Lung (tissue), 11 donors: ENCODE measurements at regions not wholly inside any gene's neighbourhood (a gene's known extent, or its start where the extent isn't known, plus 50 kb on each side); places are given as distances from the start of the nearest gene placed in this dataset.

ENCODE experiments used
- ATAC-seq: fragments of 200-7000 bp; cut with Tn5 transposase; one replicate; pipeline ENCODE4 v1.9.1; 2020; ENCODE audit warnings: moderate number of reproducible peaks; ENCODE audit not compliant: insufficient read depth, low FRiP score
- DNase-seq, 3 donors: peaks; one replicate each; pipeline ENCODE4 v3.0.0-alpha.2; 2013 to 2017
- H3K27ac ChIP-seq, 2 donors: one replicate each; pipeline ENCODE4 v1.5.1; 2013; ENCODE audit warnings: mild to moderate bottlenecking in 2 of 2, moderate library complexity in 2 of 2, control low read depth in 1 of 2, inconsistent platforms in 1 of 2, low read depth in 1 of 2, low read length in 1 of 2
- H3K27me3 ChIP-seq, 3 donors: one replicate each; pipeline ENCODE4 v1.5.1; 2013; ENCODE audit warnings: low read length in 2 of 3; ENCODE audit not compliant: control insufficient read depth in 3 of 3, insufficient read depth in 3 of 3
- H3K36me3 ChIP-seq, 4 donors: one replicate each; pipeline ENCODE4 v1.5.1; 2013; ENCODE audit warnings: low read length in 4 of 4, mild to moderate bottlenecking in 1 of 4, moderate library complexity in 1 of 4; ENCODE audit not compliant: control insufficient read depth in 4 of 4, insufficient read depth in 4 of 4
- H3K4me1 ChIP-seq, 5 donors: one replicate each; pipeline ENCODE4 v1.5.1; 2013; ENCODE audit warnings: low read length in 5 of 5, mild to moderate bottlenecking in 2 of 5, moderate library complexity in 1 of 5; ENCODE audit not compliant: control insufficient read depth in 5 of 5, insufficient read depth in 5 of 5
- H3K4me3 ChIP-seq: one replicate; pipeline ENCODE4 v1.5.1; 2013; ENCODE audit warnings: mild to moderate bottlenecking, control low read depth, moderate library complexity
- H3K9ac ChIP-seq, 2 donors: one replicate each; pipeline ENCODE4 v1.5.1; 2013; ENCODE audit warnings: low read length in 2 of 2, control low read depth in 1 of 2; ENCODE audit not compliant: insufficient read depth in 1 of 2
- H3K9me3 ChIP-seq, 4 donors: one replicate each; pipeline ENCODE4 v1.5.1; 2013; ENCODE audit warnings: low read length in 3 of 4, mild to moderate bottlenecking in 1 of 4, moderate library complexity in 1 of 4; ENCODE audit not compliant: control insufficient read depth in 4 of 4, insufficient read depth in 3 of 4
- CTCF ChIP-seq: IDR thresholded peaks from 2 replicates; pipeline ENCODE4 v1.5.1; 2012; ENCODE audit warnings: mild to moderate bottlenecking; ENCODE audit errors: control extremely low read depth, extremely low read depth
- WGBS, 2 donors: extraction: QIAGEN DNeasy Blood & Tissue Kit; methylation state at CpG; one replicate each; pipeline ENCODE4 v1.1.7; 2013; 5-methylcytosine and 5-hydroxymethylcytosine counted together
- donor health status: control.
- donor health status: control.
- donor health status: Bipolar disorder and iron deficiency.
- donor health status: healthy.
- donor health status: DM: yes; HTN: yes; CAD: no.

GRCh38 chr15:94145046-94145445 lies 86.3 kb upstream of the MCTP2 start:
- no peaks in the 10 kb centered on the region for H3K36me3 ChIP-seq
- H3K9ac ChIP-seq: no peak overlapping the region
- H3K4me1 ChIP-seq: peaks cover 0 to 10% (median 0%) of the 10 kb centered on the region in 5 donors
- no peak overlapping the region for H3K27ac ChIP-seq
- DNase-seq (peak; percentile 17 to 73 (median 57)), ATAC-seq (no peak)
- TF ChIP-seq CTCF: no peak
- H3K4me3 ChIP-seq: no peak overlapping the region
- 77 to 87% methylated on average over 4 of the region's 4 CpGs for WGBS, 2 donors
- H3K27me3 ChIP-seq: no peaks in the 10 kb centered on the region
- no peaks in the 10 kb centered on the region for H3K9me3 ChIP-seq

- no peaks in the 10 kb centered on the region for H3K27me3 ChIP-seq
- no peak overlapping the region for H3K4me3 ChIP-seq
- peaks cover 0 to 10% (median 0%) of the 10 kb centered on the region in 5 donors for H3K4me1 ChIP-seq
- DNase-seq (no peak), ATAC-seq (no peak)
- no peaks in the 10 kb centered on the region for H3K36me3 ChIP-seq
- no peak overlapping the region for H3K27ac ChIP-seq
- no peaks in the 10 kb centered on the region for H3K9me3 ChIP-seq
- no peak overlapping the region for H3K9ac ChIP-seq
- 93 to 98% methylated on average over 2 of the region's 2 CpGs for WGBS, 2 donors
- TF ChIP-seq CTCF: no peak
These were observed 89.6 kb upstream of the MCTP2 start for GRCh38 chr15:94141802-94142201.

GRCh38 chr15:94135486-94136147 lies 95.7 kb upstream of the MCTP2 start:
- TF ChIP-seq CTCF: no peak
- Histone ChIP-seq H3K27ac (no peak overlapping the region), H3K27me3 (no peaks in the 10 kb centered on the region), H3K4me3 (no peak overlapping the region), H3K9ac (no peak overlapping the region), H3K36me3 (no peaks in the 10 kb centered on the region), H3K9me3 (no peaks in the 10 kb centered on the region), H3K4me1 (no peaks in the 10 kb centered on the region)
- ATAC-seq (no peak), DNase-seq (no peak)
- WGBS, 2 donors: 44 to 48% methylated on average over 1 of the region's 1 CpG

- H3K27ac ChIP-seq: no peak overlapping the region
- H3K27me3 ChIP-seq: no peaks in the 10 kb centered on the region
- DNase-seq (no peak), ATAC-seq (no peak)
- no peak for TF ChIP-seq CTCF
- no peak overlapping the region for H3K4me3 ChIP-seq
- no peaks in the 10 kb centered on the region for H3K36me3 ChIP-seq
- no peak overlapping the region for H3K9ac ChIP-seq
- no peaks in the 10 kb centered on the region for H3K4me1 ChIP-seq
- no peaks in the 10 kb centered on the region for H3K9me3 ChIP-seq
These were observed 99.5 kb upstream of the MCTP2 start for GRCh38 chr15:94131875-94132274.
